Ovary (tissue), 7 donors: ENCODE measurements at regions not wholly inside any gene's neighbourhood (a gene's known extent, or its start where the extent isn't known, plus 50 kb on each side); places are given as distances from the start of the nearest gene placed in this dataset.
"Not testable (repeated sequence)": the region's sequence is repeated elsewhere in the genome, so short reads cannot be mapped to it uniquely, and the experiment has no call there.

Source experiments
- DNase-seq, 5 donors: peaks; one replicate each; pipeline ENCODE4 v3.0.0-alpha.2; 2019 to 2020
- H3K27ac ChIP-seq, 2 donors: fragments of 200-600 bp; one replicate each; pipeline versions ENCODE4 v1.5.1 to v1.8.0; 2019 to 2022
- H3K27me3 ChIP-seq: fragments of 200-600 bp; one replicate; pipeline ENCODE4 v1.8.0; 2022
- H3K36me3 ChIP-seq: fragments of 200-600 bp; sonication (generic); one replicate; pipeline ENCODE4 v1.5.1; 2019
- H3K4me1 ChIP-seq: one replicate; pipeline ENCODE4 v1.8.1; 2013; ENCODE audit warnings: mild to moderate bottlenecking, moderate library complexity; ENCODE audit not compliant: insufficient read depth
- H3K4me3 ChIP-seq: fragments of 200-600 bp; sonication (generic); one replicate; pipeline ENCODE4 v1.5.1; 2017
- H3K9me3 ChIP-seq, 2 donors: fragments of 200-600 bp in 1 of 2; sonication (generic) in 1 of 2; one replicate each; pipeline versions ENCODE4 v1.5.1 to v1.8.1; 2013 to 2019; ENCODE audit warnings: mild to moderate bottlenecking in 1 of 2, moderate library complexity in 1 of 2
- EP300 ChIP-seq: sonication (generic); formaldehyde crosslinking; IDR thresholded peaks from one replicate; pipeline ENCODE4 v1.6.1; 2017; ENCODE audit warnings: antibody characterized with exemption
- POLR2A ChIP-seq: fragments of 450-650 bp; IDR thresholded peaks from one replicate; pipeline ENCODE4 v1.6.1; 2017; ENCODE audit warnings: antibody characterized with exemption, mild to moderate bottlenecking, moderate library complexity
- WGBS, 3 donors: extraction: QIAGEN DNeasy Blood & Tissue Kit in 1 of 3; methylation state at CpG; one replicate each; pipeline versions ENCODE4 v1.1.5 to v1.1.7; 2013 to 2017; 5-methylcytosine and 5-hydroxymethylcytosine counted together
- intact Hi-C, 4 donors: fragments of 100-400 bp; cut with DNase I; formaldehyde crosslinking; loops; one replicate each; pipeline versions ENCODE4 v1.11.0 to v1.15.1; 2022 to 2023
- TF ChIP-seq, protein P1 (sequence below), 3 donors: fragments of 450-650 bp in 2 of 3; fragments of 200-600 bp in 1 of 3; IDR thresholded peaks; one replicate each; pipeline versions ENCODE4 v1.5.1 to v1.8.0; 2016 to 2022; ENCODE audit warnings: antibody characterized with exemption in 3 of 3, mild to moderate bottlenecking in 1 of 3
- donor health status: DM: no; HTN: no; CAD: no; lungs with moderate emphysema.
- donor health status: DM: no; HTN: no; CAD: no.
- donor health status: Bipolar disorder and iron deficiency.
- donor health status: DM: no; HTN: no; CAD: no.
- donor health status: DM: yes; HTN: yes; CAD: no.

DNA sequence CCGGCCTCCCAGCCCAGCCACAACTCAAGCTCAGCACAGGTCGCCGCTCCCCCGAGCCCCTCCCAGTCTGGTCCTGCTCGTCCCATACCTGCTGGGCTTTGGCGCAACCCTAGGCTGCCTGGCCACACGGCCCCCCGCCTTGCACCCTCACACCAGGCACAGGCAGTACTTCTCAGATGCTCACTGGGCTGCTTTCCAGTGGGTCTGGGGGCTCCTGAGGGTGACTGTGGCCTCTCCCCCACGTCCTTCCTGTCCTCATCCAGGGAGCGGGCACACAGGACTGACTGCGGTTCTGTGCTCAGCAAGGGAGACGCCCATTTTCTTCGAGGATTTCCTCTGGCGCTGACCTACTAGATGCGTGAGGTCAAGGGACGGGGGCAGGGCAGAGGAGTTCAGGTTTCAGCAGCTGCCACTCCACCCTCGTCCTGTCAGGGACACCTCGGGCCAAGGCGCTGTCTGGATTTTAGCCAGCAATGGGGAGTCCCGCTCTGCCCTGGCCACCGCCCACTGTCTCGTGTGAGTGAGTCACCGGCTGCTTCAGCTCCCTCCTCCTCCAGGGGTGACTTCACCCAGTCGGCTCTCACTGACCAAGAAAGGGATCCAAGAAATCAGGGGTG lies 115.8 kb downstream of the NPIPB11 start:
- peak; percentile 91 to 96 (median 95) for DNase-seq
- H3K27me3 ChIP-seq, result no peaks in the 10 kb centered on the region
- TF ChIP-seq POLR2A (no peak), EP300 (no peak)
- TF ChIP-seq, protein P1, sequence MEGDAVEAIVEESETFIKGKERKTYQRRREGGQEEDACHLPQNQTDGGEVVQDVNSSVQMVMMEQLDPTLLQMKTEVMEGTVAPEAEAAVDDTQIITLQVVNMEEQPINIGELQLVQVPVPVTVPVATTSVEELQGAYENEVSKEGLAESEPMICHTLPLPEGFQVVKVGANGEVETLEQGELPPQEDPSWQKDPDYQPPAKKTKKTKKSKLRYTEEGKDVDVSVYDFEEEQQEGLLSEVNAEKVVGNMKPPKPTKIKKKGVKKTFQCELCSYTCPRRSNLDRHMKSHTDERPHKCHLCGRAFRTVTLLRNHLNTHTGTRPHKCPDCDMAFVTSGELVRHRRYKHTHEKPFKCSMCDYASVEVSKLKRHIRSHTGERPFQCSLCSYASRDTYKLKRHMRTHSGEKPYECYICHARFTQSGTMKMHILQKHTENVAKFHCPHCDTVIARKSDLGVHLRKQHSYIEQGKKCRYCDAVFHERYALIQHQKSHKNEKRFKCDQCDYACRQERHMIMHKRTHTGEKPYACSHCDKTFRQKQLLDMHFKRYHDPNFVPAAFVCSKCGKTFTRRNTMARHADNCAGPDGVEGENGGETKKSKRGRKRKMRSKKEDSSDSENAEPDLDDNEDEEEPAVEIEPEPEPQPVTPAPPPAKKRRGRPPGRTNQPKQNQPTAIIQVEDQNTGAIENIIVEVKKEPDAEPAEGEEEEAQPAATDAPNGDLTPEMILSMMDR (IDR thresholded peaks at IDR 0.05), result no peak
- H3K27ac ChIP-seq, result peak overlapping the region; percentile 77 to 81
- intact Hi-C loops, result no loop called here
- peak overlapping the region; percentile 20 for H3K4me3 ChIP-seq
- 26 to 38% (median 30%) methylated on average over 15 to 24 of the region's 24 CpGs for WGBS, 3 donors
- H3K9me3 ChIP-seq, result no peaks in the 10 kb centered on the region
- no peaks in the 10 kb centered on the region for H3K36me3 ChIP-seq
- peaks cover 17% of the 10 kb centered on the region for H3K4me1 ChIP-seq

- Histone ChIP-seq H3K4me1 (peaks cover 17% of the 10 kb centered on the region), H3K27ac (peak overlapping the region; percentile 17 to 77)
- H3K27me3 ChIP-seq, H3K36me3 ChIP-seq, intact Hi-C loops, H3K9me3 ChIP-seq, H3K4me3 ChIP-seq: not testable (repeated sequence)
- 87 to 93% (median 88%) methylated on average over 9 to 13 of the region's 13 CpGs for WGBS, 3 donors
- peak in 3 of 5 donors; percentile 33 to 51 (median 47) for DNase-seq
Observed at GRCh38 chr16:29289516-29290239, 116.8 kb downstream of the NPIPB11 start.

DNA sequence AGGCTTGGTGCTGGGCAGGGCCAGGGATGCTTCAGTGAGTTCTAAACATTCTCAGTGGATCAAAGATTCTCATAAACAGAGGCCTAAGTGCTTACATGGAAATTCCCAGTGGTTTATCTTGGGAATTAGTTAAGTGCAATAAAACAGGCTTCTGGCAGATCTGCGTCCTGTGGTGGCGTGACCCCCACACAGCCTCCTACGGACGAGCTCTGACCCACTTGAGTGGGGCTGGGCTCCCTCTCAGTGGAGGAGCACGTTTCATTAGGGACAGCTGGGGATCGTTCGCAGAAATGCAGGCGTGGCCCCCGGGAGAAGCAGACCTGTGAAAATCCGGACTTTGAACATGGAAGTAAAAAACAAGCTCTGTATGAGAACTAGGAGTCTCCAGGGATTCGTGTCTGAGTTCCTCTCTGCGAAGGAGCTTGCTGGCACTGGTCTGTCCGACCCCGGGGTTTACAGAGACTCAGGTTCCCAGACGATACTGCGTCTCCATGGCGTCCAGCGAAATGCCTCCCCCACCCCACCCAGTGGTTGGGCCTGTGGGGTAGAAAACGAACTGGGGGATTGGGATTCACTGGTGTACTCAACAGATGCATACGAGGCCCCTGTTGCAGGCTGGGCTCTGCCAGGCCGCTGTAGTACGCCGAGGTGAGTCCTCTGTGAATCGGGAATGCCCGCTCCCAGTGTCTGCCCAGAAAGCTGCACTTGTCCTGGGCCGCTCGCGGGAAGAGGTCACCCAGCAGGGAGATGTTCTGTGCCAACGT lies 117.6 kb downstream of the NPIPB11 start:
- intact Hi-C loops, H3K4me3 ChIP-seq, H3K9me3 ChIP-seq, H3K36me3 ChIP-seq, H3K27me3 ChIP-seq: not testable (repeated sequence)
- 42 to 52% (median 48%) methylated on average over 29 of the region's 29 CpGs for WGBS, 3 donors
- DNase-seq, result peak; percentile 66 to 78 (median 76)
- H3K4me1 ChIP-seq, result peaks cover 17% of the 10 kb centered on the region
- peak overlapping the region; percentile 17 to 77 for H3K27ac ChIP-seq

DNA sequence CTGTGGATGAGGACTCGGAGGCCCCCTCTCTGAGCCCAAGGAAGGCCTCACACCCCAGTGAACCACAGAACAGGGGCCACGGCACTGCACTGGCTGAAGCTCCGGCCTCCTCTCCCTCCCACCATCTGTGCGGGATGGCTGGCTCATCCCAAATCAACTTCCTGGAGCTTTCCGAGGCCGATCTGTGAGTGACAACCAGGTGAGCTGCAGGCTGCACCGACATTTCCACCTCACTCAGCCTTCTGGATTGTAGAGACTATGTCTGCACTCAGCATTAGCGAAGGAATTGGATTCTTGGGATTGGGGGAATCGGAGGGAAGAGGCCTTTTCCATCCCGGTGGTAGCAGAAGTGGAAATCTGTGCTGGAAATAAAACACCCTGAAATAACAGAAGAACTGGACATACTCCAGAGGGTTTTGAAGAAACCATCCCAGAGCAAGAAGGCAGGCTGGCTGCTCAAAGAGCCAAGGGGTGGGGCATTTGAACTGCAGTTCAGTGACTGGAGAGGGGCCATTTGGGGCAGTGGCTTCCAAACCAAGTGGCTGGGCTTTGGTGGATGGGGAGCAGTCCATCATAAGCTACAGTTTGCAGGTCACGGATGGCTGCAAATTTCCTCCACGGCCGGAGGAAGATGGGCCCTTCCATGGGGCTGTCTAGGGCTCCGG lies 118.5 kb downstream of the NPIPB11 start:
- H3K9me3 ChIP-seq, H3K36me3 ChIP-seq, H3K4me3 ChIP-seq, intact Hi-C loops, H3K27me3 ChIP-seq: not testable (repeated sequence)
- H3K27ac ChIP-seq, result peak overlapping the region in 1 of 2 donors; percentile 77
- DNase-seq, result peak in 2 of 5 donors; percentile 29 to 32
- peaks cover 17% of the 10 kb centered on the region for H3K4me1 ChIP-seq
- 50 to 59% (median 56%) methylated on average over 10 to 14 of the region's 14 CpGs for WGBS, 3 donors

DNA sequence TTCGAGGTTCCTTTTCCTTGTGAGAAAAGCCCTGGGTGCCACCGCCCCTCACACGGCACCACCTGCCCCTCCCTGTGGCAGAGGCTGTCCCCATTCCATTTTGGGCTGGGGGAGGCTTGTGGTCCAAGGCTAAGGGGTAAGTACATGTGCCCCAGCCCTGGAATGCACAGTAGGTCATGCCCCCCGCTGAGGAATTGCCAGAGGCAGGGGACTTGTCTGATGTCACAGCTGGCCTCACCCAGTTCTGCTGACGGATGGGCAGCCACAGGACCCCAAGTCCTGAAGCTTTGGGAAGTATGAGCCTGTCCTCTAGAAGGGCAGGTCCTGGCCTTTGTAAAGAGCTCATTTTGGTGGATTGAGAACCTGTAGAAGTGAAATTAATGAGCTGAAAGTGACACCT lies 119.3 kb downstream of the NPIPB11 start:
- H3K27ac ChIP-seq, H3K4me3 ChIP-seq, H3K36me3 ChIP-seq, intact Hi-C loops, H3K27me3 ChIP-seq, H3K9me3 ChIP-seq: not testable (repeated sequence)
- peak in 2 of 5 donors; percentile 30 to 33 for DNase-seq
- peaks cover 17% of the 10 kb centered on the region for H3K4me1 ChIP-seq
- WGBS, 3 donors, result 85 to 94% (median 86%) methylated on average over 5 of the region's 5 CpGs

- peak in 1 of 5 donors; percentile 31 for DNase-seq
- 89 to 96% (median 92%) methylated on average over 18 to 19 of the region's 19 CpGs for WGBS, 3 donors
- H3K4me3 ChIP-seq, intact Hi-C loops, H3K36me3 ChIP-seq, H3K9me3 ChIP-seq, H3K27me3 ChIP-seq, H3K27ac ChIP-seq: not testable (repeated sequence)
- peaks cover 17% of the 10 kb centered on the region for H3K4me1 ChIP-seq
Observed at GRCh38 chr16:29286796-29287195, 119.7 kb downstream of the NPIPB11 start.

DNA sequence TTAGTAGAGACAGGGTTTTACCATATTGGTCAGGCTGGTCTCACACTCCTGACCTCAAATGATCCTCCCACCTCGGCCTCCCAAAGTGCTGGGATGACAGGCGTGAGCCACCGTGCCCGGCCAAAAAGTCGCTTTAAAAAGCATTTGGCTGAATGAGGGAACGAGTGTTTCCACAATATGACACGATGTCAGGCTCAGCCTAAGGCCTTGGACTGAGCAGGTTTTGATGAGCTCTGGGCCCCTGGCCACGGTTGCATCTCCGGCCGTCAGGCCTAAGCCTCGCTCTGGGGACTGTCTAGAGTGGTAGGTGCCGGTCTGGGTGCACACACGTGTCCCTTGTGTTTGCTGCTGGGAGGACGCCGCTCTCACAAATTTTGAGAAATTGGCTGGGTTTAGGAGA lies 120.3 kb downstream of the NPIPB11 start:
- peaks cover 14% of the 10 kb centered on the region for H3K4me1 ChIP-seq
- H3K4me3 ChIP-seq, H3K27me3 ChIP-seq, H3K27ac ChIP-seq, intact Hi-C loops, H3K36me3 ChIP-seq, H3K9me3 ChIP-seq: not testable (repeated sequence)
- peak in 1 of 5 donors; percentile 27 for DNase-seq
- WGBS, 3 donors, result 86 to 97% (median 97%) methylated on average over 15 of the region's 15 CpGs

- intact Hi-C loops, H3K9me3 ChIP-seq, H3K36me3 ChIP-seq, H3K4me1 ChIP-seq, H3K4me3 ChIP-seq, H3K27ac ChIP-seq, H3K27me3 ChIP-seq: not testable (repeated sequence)
- 64 to 77% (median 71%) methylated on average over 32 of the region's 32 CpGs for WGBS, 3 donors
- peak in 2 of 5 donors; percentile 28 to 30 for DNase-seq
Observed at GRCh38 chr16:29285151-29285885, 121.2 kb downstream of the NPIPB11 start.

DNA sequence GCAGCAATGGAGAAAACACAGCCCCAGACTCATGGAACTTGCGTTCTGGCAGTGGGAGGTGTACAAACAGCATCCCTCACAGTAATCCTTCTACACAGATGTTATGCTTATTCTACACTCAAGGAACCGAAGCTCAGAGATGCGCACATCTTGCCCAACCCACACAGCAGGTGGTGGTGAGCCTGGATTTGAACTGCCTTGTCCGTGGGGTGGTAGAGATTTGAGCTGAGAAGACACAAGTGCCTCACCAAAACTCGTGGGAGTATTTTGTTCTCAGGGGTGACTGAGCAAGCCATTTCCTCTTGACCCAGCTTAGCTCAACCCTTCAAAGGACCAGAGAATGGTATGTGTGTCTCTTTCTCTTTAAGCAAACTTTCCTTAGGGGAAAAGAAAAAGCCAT lies 121.8 kb downstream of the NPIPB11 start:
- H3K27ac ChIP-seq, H3K36me3 ChIP-seq, DNase-seq, intact Hi-C loops, H3K4me1 ChIP-seq, H3K9me3 ChIP-seq, H3K4me3 ChIP-seq, H3K27me3 ChIP-seq: not testable (repeated sequence)
- 77 to 85% (median 83%) methylated on average over 5 of the region's 5 CpGs for WGBS, 3 donors
